Muscle layer of duodenum (tissue), 2 donors: ENCODE measurements at regions not wholly inside any gene's neighbourhood (a gene's known extent, or its start where the extent isn't known, plus 50 kb on each side); places are given as distances from the start of the nearest gene placed in this dataset.
"Not testable (repeated sequence)": the region's sequence is repeated elsewhere in the genome, so short reads cannot be mapped to it uniquely, and the experiment has no call there.

ENCODE experiments used
- H3K27ac ChIP-seq: one replicate; pipeline ENCODE4 v1.7.0; 2013; ENCODE audit warnings: mild to moderate bottlenecking, low read length
- H3K27me3 ChIP-seq: one replicate; pipeline ENCODE4 v1.7.0; 2013; ENCODE audit warnings: low read depth, mild to moderate bottlenecking, control low read depth, low read length
- H3K36me3 ChIP-seq, 2 donors: one replicate each; pipeline ENCODE4 v1.7.0; 2013; ENCODE audit warnings: low read length in 2 of 2, control low read depth in 1 of 2, mild to moderate bottlenecking in 1 of 2; ENCODE audit not compliant: insufficient read depth in 2 of 2, control insufficient read depth in 1 of 2
- H3K4me1 ChIP-seq, 2 donors: one replicate each; pipeline ENCODE4 v1.7.0; 2013; ENCODE audit warnings: low read length in 2 of 2, mild to moderate bottlenecking in 2 of 2, control low read depth in 1 of 2, moderate library complexity in 1 of 2; ENCODE audit not compliant: insufficient read depth in 2 of 2, control insufficient read depth in 1 of 2
- H3K4me3 ChIP-seq, 2 donors: one replicate each; pipeline ENCODE4 v1.7.0; 2013; ENCODE audit warnings: low read length in 2 of 2, low read depth in 1 of 2, mild to moderate bottlenecking in 1 of 2
- H3K9me3 ChIP-seq, 2 donors: one replicate each; pipeline ENCODE4 v1.7.0; 2013; ENCODE audit warnings: low read length in 2 of 2, control low read depth in 1 of 2, mild to moderate bottlenecking in 1 of 2; ENCODE audit not compliant: control insufficient read depth in 1 of 2
- donor health status: healthy.

GRCh38 chr19:22515435-22515834, 93.3 kb upstream of the ZNF98 start:
- Histone ChIP-seq H3K27ac (no peak overlapping the region), H3K36me3 (no peaks in the 10 kb centered on the region), H3K27me3 (no peaks in the 10 kb centered on the region), H3K9me3 (peaks cover 0 to 22% of the 10 kb centered on the region in 2 donors), H3K4me1 (no peaks in the 10 kb centered on the region), H3K4me3 (no peak overlapping the region)

- peaks cover 0 to 42% of the 10 kb centered on the region in 2 donors for H3K9me3 ChIP-seq
- H3K4me3 ChIP-seq = no peak overlapping the region
- H3K4me1 ChIP-seq = no peaks in the 10 kb centered on the region
Measured at GRCh38 chr19:22503524-22503923, 81.4 kb upstream of the ZNF98 start.

GRCh38 chr19:22502766-22503165, 80.6 kb upstream of the ZNF98 start:
- H3K9me3 ChIP-seq = peaks cover 0 to 43% of the 10 kb centered on the region in 2 donors
- H3K27ac ChIP-seq = no peak overlapping the region
- no peaks in the 10 kb centered on the region for H3K36me3 ChIP-seq
- no peaks in the 10 kb centered on the region for H3K4me1 ChIP-seq
- no peak overlapping the region for H3K4me3 ChIP-seq
- no peaks in the 10 kb centered on the region for H3K27me3 ChIP-seq

More at GRCh38 chr19:22503524-22503923, 81.4 kb upstream of the ZNF98 start:
- Histone ChIP-seq H3K27ac (no peak overlapping the region), H3K36me3 (no peaks in the 10 kb centered on the region), H3K27me3 (no peaks in the 10 kb centered on the region)

GRCh38 chr19:22498831-22499430, 76.8 kb upstream of the ZNF98 start:
- not testable (repeated sequence) for H3K36me3 ChIP-seq, H3K27ac ChIP-seq, H3K4me1 ChIP-seq, H3K27me3 ChIP-seq
- peak overlapping the region in 1 of 2 donors; percentile 12 for H3K4me3 ChIP-seq
- H3K9me3 ChIP-seq = peaks cover 0 to 55% of the 10 kb centered on the region in 2 donors

GRCh38 chr19:22491746-22492145, 69.6 kb upstream of the ZNF98 start:
- H3K36me3 ChIP-seq = no peaks in the 10 kb centered on the region
- H3K27ac ChIP-seq = no peak overlapping the region
- H3K27me3 ChIP-seq = no peaks in the 10 kb centered on the region
- H3K4me1 ChIP-seq = no peaks in the 10 kb centered on the region
- H3K9me3 ChIP-seq = peaks cover 0 to 47% of the 10 kb centered on the region in 2 donors
- H3K4me3 ChIP-seq = no peak overlapping the region

GRCh38 chr19:22483514-22483913, 61.4 kb upstream of the ZNF98 start:
- not testable (repeated sequence) for H3K27me3 ChIP-seq, H3K27ac ChIP-seq, H3K4me1 ChIP-seq, H3K4me3 ChIP-seq, H3K36me3 ChIP-seq
- peaks cover 15 to 37% of the 10 kb centered on the region in 2 donors for H3K9me3 ChIP-seq

GRCh38 chr19:22472180-22472637, 50.1 kb upstream of the ZNF98 start:
- Histone ChIP-seq H3K27ac (no peak overlapping the region), H3K36me3 (no peaks in the 10 kb centered on the region), H3K9me3 (peaks cover 47 to 54% of the 10 kb centered on the region in 2 donors), H3K4me1 (no peaks in the 10 kb centered on the region), H3K4me3 (peak overlapping the region in 1 of 2 donors; percentile 50), H3K27me3 (no peaks in the 10 kb centered on the region)
